GM12891 (cell line): ENCODE measurements at regions not wholly inside any gene's neighbourhood (a gene's known extent, or its start where the extent isn't known, plus 50 kb on each side); places are given as distances from the start of the nearest gene placed in this dataset.

Experiments
- PAX5 ChIP-seq: IDR thresholded peaks from 2 replicates; pipeline ENCODE4 v1.6.1; 2011; ENCODE audit warnings: low read length, moderate library complexity, mild to moderate bottlenecking; ENCODE audit not compliant: insufficient read depth, severe bottlenecking
- POLR2A ChIP-seq: IDR thresholded peaks from 2 replicates; pipeline ENCODE4 v1.6.1; 2011; ENCODE audit warnings: low read depth, low read length, control low read depth
- POLR2AphosphoS5 ChIP-seq: IDR thresholded peaks from 2 replicates; pipeline ENCODE4 v1.6.1; 2011; ENCODE audit warnings: low read depth, low read length, control low read depth
- SPI1 ChIP-seq: IDR thresholded peaks from 2 replicates; pipeline ENCODE4 v1.6.1; 2011; ENCODE audit warnings: low read depth, low read length, control low read depth
- TAF1 ChIP-seq: IDR thresholded peaks from 2 replicates; pipeline ENCODE4 v1.6.1; 2011; ENCODE audit warnings: low read depth, low read length, control low read depth

- TF ChIP-seq POLR2A: no peak
- TF ChIP-seq POLR2AphosphoS5: no peak
- TF ChIP-seq TAF1: no peak
- TF ChIP-seq SPI1: no peak
- TF ChIP-seq PAX5: no peak
These were observed 97.6 kb upstream of the FAM20A start for GRCh38 chr17:68698746-68699145.
